ENCODE measurements at regions not wholly inside any gene's neighbourhood (a gene's known extent, or its start where the extent isn't known, plus 50 kb on each side); places are given as distances from the start of the nearest gene placed in this dataset.

DNA sequence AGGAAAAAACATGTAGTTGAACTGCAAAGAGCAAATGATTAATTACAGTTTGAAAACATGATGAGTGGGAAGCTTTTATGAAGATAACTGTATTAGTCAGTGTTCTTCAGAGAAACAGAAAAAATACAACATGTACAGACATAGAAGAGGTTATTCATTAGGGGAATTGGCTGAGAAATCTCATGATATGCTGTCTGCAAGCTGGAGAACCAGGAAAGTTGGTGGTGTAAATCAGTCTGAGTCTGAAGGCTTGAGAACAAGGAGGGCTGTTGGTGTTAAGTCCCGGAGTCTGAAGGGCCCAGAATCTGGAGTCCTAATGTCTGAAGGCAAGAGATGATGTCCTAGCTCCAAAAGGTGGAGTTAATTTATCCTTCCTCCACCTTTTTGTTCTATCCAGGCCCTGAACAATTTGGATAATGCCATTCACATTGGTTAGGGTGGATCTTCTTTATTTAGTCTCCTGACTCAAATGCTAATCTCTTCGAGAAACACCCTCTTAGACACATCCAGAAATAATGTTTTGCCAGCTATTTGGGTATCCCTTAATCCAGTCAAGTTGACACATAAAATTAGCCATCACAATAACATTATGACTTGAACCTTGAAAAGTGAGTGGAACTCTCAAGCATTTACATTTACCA, 672.9 kb upstream of the PTBP2 start:
- TF ChIP-seq, protein P1, sequence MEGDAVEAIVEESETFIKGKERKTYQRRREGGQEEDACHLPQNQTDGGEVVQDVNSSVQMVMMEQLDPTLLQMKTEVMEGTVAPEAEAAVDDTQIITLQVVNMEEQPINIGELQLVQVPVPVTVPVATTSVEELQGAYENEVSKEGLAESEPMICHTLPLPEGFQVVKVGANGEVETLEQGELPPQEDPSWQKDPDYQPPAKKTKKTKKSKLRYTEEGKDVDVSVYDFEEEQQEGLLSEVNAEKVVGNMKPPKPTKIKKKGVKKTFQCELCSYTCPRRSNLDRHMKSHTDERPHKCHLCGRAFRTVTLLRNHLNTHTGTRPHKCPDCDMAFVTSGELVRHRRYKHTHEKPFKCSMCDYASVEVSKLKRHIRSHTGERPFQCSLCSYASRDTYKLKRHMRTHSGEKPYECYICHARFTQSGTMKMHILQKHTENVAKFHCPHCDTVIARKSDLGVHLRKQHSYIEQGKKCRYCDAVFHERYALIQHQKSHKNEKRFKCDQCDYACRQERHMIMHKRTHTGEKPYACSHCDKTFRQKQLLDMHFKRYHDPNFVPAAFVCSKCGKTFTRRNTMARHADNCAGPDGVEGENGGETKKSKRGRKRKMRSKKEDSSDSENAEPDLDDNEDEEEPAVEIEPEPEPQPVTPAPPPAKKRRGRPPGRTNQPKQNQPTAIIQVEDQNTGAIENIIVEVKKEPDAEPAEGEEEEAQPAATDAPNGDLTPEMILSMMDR (IDR thresholded peaks at IDR 0.05 in 4 of 5, conservative IDR thresholded peaks at IDR 0.05 in 1 of 5): no peak
- no peak for TF ChIP-seq POLR2A (IDR thresholded peaks at IDR 0.05)

All from gastrocnemius medialis (tissue), 4 donors.